Urinary bladder (tissue), 3 donors: ENCODE measurements at regions not wholly inside any gene's neighbourhood (a gene's known extent, or its start where the extent isn't known, plus 50 kb on each side); places are given as distances from the start of the nearest gene placed in this dataset.

Source experiments
- DNase-seq: peaks from one replicate; pipeline ENCODE4 v3.0.0-alpha.2; 2015; ENCODE audit errors: extremely low spot score
- H3K27ac ChIP-seq: one replicate; pipeline ENCODE4 v1.5.1; 2013; ENCODE audit warnings: low read depth, mild to moderate bottlenecking, moderate library complexity
- H3K36me3 ChIP-seq: one replicate; pipeline ENCODE4 v1.6.1; 2013; ENCODE audit warnings: mild to moderate bottlenecking, moderate library complexity; ENCODE audit not compliant: insufficient read depth
- H3K4me1 ChIP-seq: one replicate; pipeline ENCODE4 v1.6.1; 2013; ENCODE audit warnings: mild to moderate bottlenecking, moderate library complexity; ENCODE audit not compliant: insufficient read depth
- H3K4me3 ChIP-seq: one replicate; pipeline ENCODE4 v1.5.1; 2013; ENCODE audit warnings: low read depth, low read length
- WGBS: extraction: QIAGEN DNeasy Blood & Tissue Kit; methylation state at CpG from one replicate; pipeline ENCODE4 v1.1.7; 2013; 5-methylcytosine and 5-hydroxymethylcytosine counted together
- donor health status: healthy with polysubstance abuse.
- donor health status: healthy.

DNA sequence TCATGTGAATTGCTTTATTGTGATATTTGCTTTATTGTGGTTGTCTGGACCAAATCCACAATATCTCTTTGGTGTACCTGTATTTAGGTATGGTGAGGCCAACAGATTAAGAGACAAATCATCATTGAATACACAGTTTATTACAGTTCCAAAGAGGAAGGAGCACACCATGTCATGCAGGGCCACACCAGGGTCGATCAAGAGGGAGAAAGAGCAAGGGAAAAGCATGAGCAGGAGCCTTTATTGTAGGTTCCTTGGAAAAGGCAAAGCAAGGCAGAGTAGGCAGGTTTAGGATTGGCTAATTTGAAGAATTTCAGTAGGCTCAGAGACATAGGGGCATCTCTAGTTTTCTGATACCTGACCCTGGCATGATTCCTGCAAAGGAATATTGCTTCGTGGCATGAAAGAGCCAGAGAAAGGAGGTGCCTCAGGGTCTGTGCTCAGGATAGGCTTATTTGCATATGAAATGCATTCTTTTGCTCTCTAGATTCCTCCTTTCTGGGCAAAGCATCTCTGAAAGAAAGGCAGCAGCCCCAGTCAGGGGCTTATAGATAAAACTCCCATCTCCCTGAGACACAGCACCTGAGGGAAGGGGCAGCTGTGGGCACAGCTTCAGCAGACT is 214.2 kb upstream of the ERBB4 start:
- DNase-seq: no peak
- WGBS: 46% methylated on average over 2 of the region's 2 CpGs

GRCh38 chr2:212745359-212745758 is 206.8 kb upstream of the ERBB4 start:
- no peak overlapping the region for H3K27ac ChIP-seq
- no peaks in the 10 kb centered on the region for H3K4me1 ChIP-seq
- no peak for DNase-seq
- H3K4me3 ChIP-seq: no peak overlapping the region
- no peaks in the 10 kb centered on the region for H3K36me3 ChIP-seq

More for the DNA sequence above, 214.2 kb upstream of the ERBB4 start:
- H3K4me3 ChIP-seq: no peak overlapping the region
- no peaks in the 10 kb centered on the region for H3K4me1 ChIP-seq
- no peak overlapping the region for H3K27ac ChIP-seq
- no peaks in the 10 kb centered on the region for H3K36me3 ChIP-seq

- WGBS: 73% methylated on average over 4 of the region's 4 CpGs
- Histone ChIP-seq H3K36me3 (no peaks in the 10 kb centered on the region), H3K27ac (no peak overlapping the region), H3K4me1 (no peaks in the 10 kb centered on the region), H3K4me3 (no peak overlapping the region)
- no peak for DNase-seq
These were observed 199.0 kb upstream of the ERBB4 start for GRCh38 chr2:212737392-212738172.

- no peak overlapping the region for H3K27ac ChIP-seq
- H3K4me1 ChIP-seq: no peaks in the 10 kb centered on the region
- no peak for DNase-seq
- 90% methylated on average over 1 of the region's 1 CpG for WGBS
- no peak overlapping the region for H3K4me3 ChIP-seq
- no peaks in the 10 kb centered on the region for H3K36me3 ChIP-seq
These were observed 197.8 kb upstream of the ERBB4 start for GRCh38 chr2:212736385-212736726.

- no peaks in the 10 kb centered on the region for H3K4me1 ChIP-seq
- no peak overlapping the region for H3K27ac ChIP-seq
- 69% methylated on average over 4 of the region's 4 CpGs for WGBS
- H3K4me3 ChIP-seq: no peak overlapping the region
- H3K36me3 ChIP-seq: no peaks in the 10 kb centered on the region
- no peak for DNase-seq
These were observed 194.7 kb upstream of the ERBB4 start for GRCh38 chr2:212733273-212733672.

DNA sequence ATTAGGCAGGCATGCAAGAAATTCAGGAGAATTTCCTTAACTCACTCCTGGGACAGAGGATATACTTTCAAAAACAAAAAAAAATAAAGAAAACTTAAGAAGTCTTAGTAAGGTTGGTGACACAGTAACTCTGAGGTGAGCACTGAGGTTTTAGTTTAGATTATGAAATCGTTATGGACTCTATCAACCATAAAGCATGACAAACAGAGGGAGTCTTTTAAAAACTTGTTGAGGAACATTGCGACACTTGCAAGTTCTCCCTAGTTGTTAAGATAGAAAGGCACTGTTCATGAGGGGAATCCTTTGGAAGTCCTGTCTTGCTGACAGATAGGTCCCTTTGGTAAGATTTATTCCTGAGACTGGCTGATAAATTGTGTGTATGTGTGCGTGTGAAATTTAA is 194.3 kb upstream of the ERBB4 start:
- Histone ChIP-seq H3K4me1 (no peaks in the 10 kb centered on the region), H3K27ac (no peak overlapping the region), H3K36me3 (no peaks in the 10 kb centered on the region), H3K4me3 (no peak overlapping the region)
- WGBS: 84% methylated on average over 3 of the region's 3 CpGs
- DNase-seq: no peak

- H3K36me3 ChIP-seq: no peaks in the 10 kb centered on the region
- WGBS: 76% methylated on average over 2 of the region's 2 CpGs
- no peak overlapping the region for H3K4me3 ChIP-seq
These were observed 192.4 kb upstream of the ERBB4 start for GRCh38 chr2:212730994-212731393.

GRCh38 chr2:212728717-212729116 is 190.1 kb upstream of the ERBB4 start:
- 75% methylated on average over 1 of the region's 1 CpG for WGBS
- Histone ChIP-seq H3K4me1 (no peaks in the 10 kb centered on the region), H3K36me3 (no peaks in the 10 kb centered on the region), H3K4me3 (no peak overlapping the region), H3K27ac (no peak overlapping the region)
- DNase-seq: no peak

More at GRCh38 chr2:212730994-212731393, 192.4 kb upstream of the ERBB4 start:
- H3K27ac ChIP-seq: no peak overlapping the region
- no peak for DNase-seq
- no peaks in the 10 kb centered on the region for H3K4me1 ChIP-seq

DNA sequence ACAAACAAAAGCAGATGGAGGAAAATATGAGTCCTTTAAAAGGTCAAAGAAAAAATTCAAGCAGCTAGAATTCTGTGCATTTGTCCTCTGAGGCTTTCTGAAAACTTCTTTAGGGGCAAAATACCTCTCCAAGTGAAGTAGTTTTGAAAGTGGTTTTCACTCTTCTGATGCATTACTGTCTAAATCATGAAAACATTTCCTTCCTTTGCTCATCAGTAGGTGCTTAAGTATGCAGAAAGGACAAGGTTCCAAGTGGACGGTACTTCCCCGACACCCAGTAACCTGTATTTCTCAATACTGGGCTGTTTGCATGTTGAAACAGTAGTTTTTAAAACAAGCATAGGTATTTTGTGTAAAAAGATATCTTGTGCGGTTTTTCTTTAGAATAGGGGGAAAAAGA is 189.1 kb upstream of the ERBB4 start:
- H3K4me3 ChIP-seq: no peak overlapping the region
- no peaks in the 10 kb centered on the region for H3K36me3 ChIP-seq
- WGBS: 73% methylated on average over 3 of the region's 3 CpGs
- no peak for DNase-seq
- H3K27ac ChIP-seq: no peak overlapping the region
- no peaks in the 10 kb centered on the region for H3K4me1 ChIP-seq

DNA sequence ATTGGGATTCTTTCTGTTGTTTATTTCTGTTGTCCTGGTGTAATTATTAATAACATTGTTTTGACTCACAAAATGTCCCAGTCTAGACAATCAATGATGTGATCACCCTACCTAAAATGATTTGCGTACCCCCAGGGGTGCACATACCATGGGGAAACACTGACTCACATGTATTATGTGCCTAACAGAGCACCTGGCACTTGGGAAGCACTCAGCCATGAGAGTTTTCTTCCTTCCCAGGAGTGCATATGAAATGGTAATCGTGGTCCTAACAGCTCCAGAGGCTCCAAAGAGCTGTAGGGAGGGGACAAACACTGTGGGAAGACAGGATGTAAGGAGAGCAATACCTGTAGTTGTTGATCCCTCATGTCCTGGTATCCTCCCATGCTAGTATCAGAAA is 187.8 kb upstream of the ERBB4 start:
- no peak overlapping the region for H3K27ac ChIP-seq
- DNase-seq: no peak
- no peaks in the 10 kb centered on the region for H3K4me1 ChIP-seq
- H3K36me3 ChIP-seq: no peaks in the 10 kb centered on the region
- WGBS: 70% methylated on average over 2 of the region's 2 CpGs
- H3K4me3 ChIP-seq: no peak overlapping the region

GRCh38 chr2:212725180-212725579 is 186.6 kb upstream of the ERBB4 start:
- Histone ChIP-seq H3K4me1 (no peaks in the 10 kb centered on the region), H3K4me3 (no peak overlapping the region)
- 67% methylated on average over 4 of the region's 4 CpGs for WGBS

DNA sequence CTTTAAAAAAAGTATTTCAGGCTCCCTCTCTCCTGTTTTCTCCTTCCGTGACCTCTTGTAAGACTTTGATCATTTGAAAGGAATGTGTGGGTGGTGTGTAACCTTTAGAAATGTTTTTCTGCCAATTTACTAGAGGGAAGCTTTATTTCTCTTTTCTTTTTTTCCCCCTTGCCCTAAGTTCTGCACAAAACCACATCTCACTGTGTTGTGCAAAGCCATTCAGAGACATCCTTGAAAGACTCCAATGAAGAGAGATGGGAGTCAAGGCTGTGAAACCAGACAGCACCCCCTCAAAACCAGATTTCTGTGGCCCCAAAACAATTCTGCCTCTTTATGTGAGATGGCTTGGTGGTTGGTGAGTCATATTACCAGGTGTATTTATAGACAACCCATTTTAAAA is 184.6 kb upstream of the ERBB4 start:
- Histone ChIP-seq H3K4me3 (no peak overlapping the region), H3K4me1 (no peaks in the 10 kb centered on the region), H3K27ac (no peak overlapping the region), H3K36me3 (no peaks in the 10 kb centered on the region)
- WGBS: 66% methylated on average over 1 of the region's 1 CpG
- no peak for DNase-seq

More at GRCh38 chr2:212725180-212725579, 186.6 kb upstream of the ERBB4 start:
- Histone ChIP-seq H3K36me3 (no peaks in the 10 kb centered on the region), H3K27ac (no peak overlapping the region)
- no peak for DNase-seq

DNA sequence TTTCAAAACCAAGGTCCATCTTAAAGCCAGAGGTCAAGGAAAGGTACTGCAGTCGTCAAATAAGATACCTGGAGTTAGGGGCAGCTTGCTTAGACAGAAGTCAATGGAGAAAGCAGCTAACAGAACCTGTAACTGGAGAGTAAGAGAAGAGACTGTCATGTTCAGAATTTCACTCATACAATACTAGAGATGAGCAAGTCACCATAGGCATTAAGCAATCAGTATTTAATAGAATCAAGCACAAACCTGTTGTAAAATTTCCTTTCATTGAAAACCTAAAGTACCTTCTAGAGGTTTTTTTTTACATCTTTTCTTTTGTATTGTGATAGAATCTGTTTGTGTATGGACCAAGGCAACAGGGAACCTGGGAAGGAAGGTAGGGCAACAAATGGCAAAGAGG is 183.4 kb upstream of the ERBB4 start:
- no peak for DNase-seq
- no peak overlapping the region for H3K27ac ChIP-seq

GRCh38 chr2:212721026-212721451 is 182.4 kb upstream of the ERBB4 start:
- no peak overlapping the region for H3K4me3 ChIP-seq
- no peak for DNase-seq
- no peaks in the 10 kb centered on the region for H3K4me1 ChIP-seq
- WGBS: 95% methylated on average over 38 of the region's 38 CpGs
- H3K27ac ChIP-seq: no peak overlapping the region
- no peaks in the 10 kb centered on the region for H3K36me3 ChIP-seq

More for the DNA sequence above, 183.4 kb upstream of the ERBB4 start:
- Histone ChIP-seq H3K4me3 (no peak overlapping the region), H3K4me1 (no peaks in the 10 kb centered on the region), H3K36me3 (no peaks in the 10 kb centered on the region)
- 90% methylated on average over 1 of the region's 1 CpG for WGBS
